H1 (cell line): ENCODE measurements at regions not wholly inside any gene's neighbourhood (a gene's known extent, or its start where the extent isn't known, plus 50 kb on each side); places are given as distances from the start of the nearest gene placed in this dataset.

Experiments used
- EP300 ChIP-seq, 2 experiments: IDR thresholded peaks; 1 replicate in 1 of 2; 2 replicates in 1 of 2; pipeline ENCODE4 v1.6.1; 2011 to 2012; ENCODE audit warnings: low read depth in 2 of 2, low read length in 2 of 2, mild to moderate bottlenecking in 2 of 2, borderline replicate concordance in 1 of 2, inconsistent platforms in 1 of 2, moderate library complexity in 1 of 2
- JUND ChIP-seq: IDR thresholded peaks from 2 replicates; pipeline ENCODE4 v1.6.1; 2011; ENCODE audit warnings: mild to moderate bottlenecking, improper control_type of control experiment, low read length
- RXRA ChIP-seq: IDR thresholded peaks from 2 replicates; pipeline ENCODE4 v1.6.1; 2011; ENCODE audit warnings: low read depth, mild to moderate bottlenecking, low read length, moderate library complexity; ENCODE audit not compliant: insufficient read depth
- TAF7 ChIP-seq: optimal IDR thresholded peaks from 2 replicates; pipeline ENCODE3; 2011; ENCODE audit warnings: low read depth, mild to moderate bottlenecking, inconsistent platforms, low read length, moderate library complexity, borderline replicate concordance
- TF ChIP-seq, protein P1 (sequence below): IDR thresholded peaks from 2 replicates; pipeline ENCODE4 v1.6.1; 2012; ENCODE audit warnings: inconsistent platforms

- TF ChIP-seq, protein P1, sequence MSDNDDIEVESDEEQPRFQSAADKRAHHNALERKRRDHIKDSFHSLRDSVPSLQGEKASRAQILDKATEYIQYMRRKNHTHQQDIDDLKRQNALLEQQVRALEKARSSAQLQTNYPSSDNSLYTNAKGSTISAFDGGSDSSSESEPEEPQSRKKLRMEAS, result no peak
- TF ChIP-seq EP300 (IDR thresholded peaks at IDR 0.05; ENCODE audit: borderline replicate concordance in 1 of 2, low read depth in 2 of 2, low read length in 2 of 2) (no peak), JUND (no peak), RXRA (no peak), TAF7 (no peak)
Observed at GRCh38 chr11:37002831-37003230, 404.8 kb upstream of the RAG2 start (continued).
